Prostate gland (tissue), 2 donors: ENCODE measurements at regions not wholly inside any gene's neighbourhood (a gene's known extent, or its start where the extent isn't known, plus 50 kb on each side); places are given as distances from the start of the nearest gene placed in this dataset.

ENCODE experiments used
- CTCF ChIP-seq, 4 experiments: fragments of 200-600 bp in 2 of 4; fragments of 450-650 bp in 2 of 4; sonication (generic) in 2 of 4; IDR thresholded peaks; 1 replicate in 3 of 4; 2 replicates in 1 of 4; pipeline ENCODE4 v1.5.1; 2016 to 2019; ENCODE audit warnings: antibody characterized with exemption in 4 of 4, mild to moderate bottlenecking in 2 of 4, moderate library complexity in 2 of 4
- POLR2A ChIP-seq: fragments of 450-650 bp; IDR thresholded peaks from one replicate; pipeline ENCODE4 v1.6.1; 2016; ENCODE audit warnings: antibody characterized with exemption, mild to moderate bottlenecking

- TF ChIP-seq CTCF (IDR thresholded peaks at IDR 0.05) (no peak), POLR2A (no peak)
Measured at GRCh38 chr18:40501026-40501425, 1454.0 kb upstream of the PIK3C3 start.
